Right lobe of liver (tissue), 6 donors: ENCODE measurements at regions not wholly inside any gene's neighbourhood (a gene's known extent, or its start where the extent isn't known, plus 50 kb on each side); places are given as distances from the start of the nearest gene placed in this dataset.
"Not testable (repeated sequence)": the region's sequence is repeated elsewhere in the genome, so short reads cannot be mapped to it uniquely, and the experiment has no call there.

Experiments used
- ATAC-seq, 4 donors: fragments of 200-7000 bp; cut with Tn5 transposase; one replicate each; pipeline ENCODE4 v1.9.1; 2020; ENCODE audit warnings: mild to moderate bottlenecking in 4 of 4, moderate library complexity in 4 of 4
- DNase-seq, 3 donors: peaks; one replicate each; pipeline ENCODE4 v3.0.0-alpha.2; 2020
- H3K27ac ChIP-seq, 3 donors: fragments of 200-600 bp; one replicate each; pipeline ENCODE4 v1.8.0; 2022
- H3K27me3 ChIP-seq, 2 donors: fragments of 200-600 bp; one replicate each; pipeline ENCODE4 v1.8.0; 2022
- H3K36me3 ChIP-seq, 4 donors: fragments of 200-600 bp; sonication (generic) in 1 of 4; one replicate each; pipeline versions ENCODE4 v1.5.1 to v1.8.0; 2017 to 2022; ENCODE audit warnings: control low read depth in 1 of 4
- H3K4me1 ChIP-seq, 4 donors: fragments of 200-600 bp; sonication (generic) in 1 of 4; one replicate each; pipeline versions ENCODE4 v1.5.1 to v1.8.0; 2017 to 2022; ENCODE audit warnings: control low read depth in 1 of 4
- H3K4me3 ChIP-seq, 3 donors: fragments of 200-600 bp; one replicate each; pipeline ENCODE4 v1.8.0; 2022
- H3K9me3 ChIP-seq, 4 donors: fragments of 200-600 bp; sonication (generic) in 1 of 4; one replicate each; pipeline versions ENCODE4 v1.5.1 to v1.8.0; 2017 to 2022; ENCODE audit warnings: control low read depth in 1 of 4
- POLR2A ChIP-seq: fragments of 450-650 bp; IDR thresholded peaks from one replicate; pipeline ENCODE4 v1.6.1; 2017; ENCODE audit warnings: antibody characterized with exemption, mild to moderate bottlenecking
- WGBS: methylation state at CpG from one replicate; pipeline ENCODE4 v1.1.6; 2018; ENCODE audit warnings: low coverage, low lambda C conversion rate; ENCODE audit not compliant: insufficient coverage; ENCODE audit errors: missing lambda C conversion rate; 5-methylcytosine and 5-hydroxymethylcytosine counted together
- intact Hi-C, 2 donors: fragments of 100-400 bp; cut with DNase I; formaldehyde crosslinking; loops; one replicate each; pipeline versions ENCODE4 v1.11.2 to v1.14.1; 2022
- TF ChIP-seq, protein P1 (sequence below), 4 donors: fragments of 200-600 bp in 3 of 4; fragments of 450-650 bp in 1 of 4; IDR thresholded peaks; one replicate each; pipeline versions ENCODE4 v1.5.1 to v1.8.0; 2016 to 2022; ENCODE audit warnings: antibody characterized with exemption in 4 of 4, mild to moderate bottlenecking in 2 of 4
- donor health status: DM: no; HTN: yes; CAD: no.
- donor health status: DM: no; HTN: no; CAD: no.
- donor health status: DM: no; HTN: no; CAD: no.
- donor health status: DM: no; HTN: yes; CAD: no.
- donor health status: DM: no; HTN: yes; CAD: no.

DNA sequence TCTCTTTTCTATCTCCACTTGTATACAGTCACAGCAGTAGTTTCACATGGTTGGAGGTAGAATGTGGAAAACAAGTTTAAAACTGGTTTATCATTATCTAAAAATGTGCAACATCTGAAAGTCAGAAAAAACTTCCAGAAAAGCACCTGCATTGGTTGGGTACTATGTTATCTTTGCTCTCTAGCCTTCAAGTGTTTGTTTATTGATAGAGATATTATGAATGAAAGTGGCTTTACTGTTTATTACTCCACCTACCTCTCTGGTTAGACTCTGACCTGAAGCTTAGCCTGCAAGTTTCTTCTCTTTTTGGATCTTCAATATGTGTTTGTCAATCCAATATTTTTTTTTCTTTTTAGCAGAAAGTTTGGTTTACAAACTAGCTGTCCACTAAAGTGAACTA, 2161.4 kb upstream of the RAG2 start:
- H3K27ac ChIP-seq = no peak overlapping the region
- no peaks in the 10 kb centered on the region for H3K9me3 ChIP-seq
- no peak for DNase-seq
- ATAC-seq = peak in 1 of 4 donors; percentile 65
- no peaks in the 10 kb centered on the region for H3K36me3 ChIP-seq
- no peak for TF ChIP-seq POLR2A
- TF ChIP-seq, protein P1, sequence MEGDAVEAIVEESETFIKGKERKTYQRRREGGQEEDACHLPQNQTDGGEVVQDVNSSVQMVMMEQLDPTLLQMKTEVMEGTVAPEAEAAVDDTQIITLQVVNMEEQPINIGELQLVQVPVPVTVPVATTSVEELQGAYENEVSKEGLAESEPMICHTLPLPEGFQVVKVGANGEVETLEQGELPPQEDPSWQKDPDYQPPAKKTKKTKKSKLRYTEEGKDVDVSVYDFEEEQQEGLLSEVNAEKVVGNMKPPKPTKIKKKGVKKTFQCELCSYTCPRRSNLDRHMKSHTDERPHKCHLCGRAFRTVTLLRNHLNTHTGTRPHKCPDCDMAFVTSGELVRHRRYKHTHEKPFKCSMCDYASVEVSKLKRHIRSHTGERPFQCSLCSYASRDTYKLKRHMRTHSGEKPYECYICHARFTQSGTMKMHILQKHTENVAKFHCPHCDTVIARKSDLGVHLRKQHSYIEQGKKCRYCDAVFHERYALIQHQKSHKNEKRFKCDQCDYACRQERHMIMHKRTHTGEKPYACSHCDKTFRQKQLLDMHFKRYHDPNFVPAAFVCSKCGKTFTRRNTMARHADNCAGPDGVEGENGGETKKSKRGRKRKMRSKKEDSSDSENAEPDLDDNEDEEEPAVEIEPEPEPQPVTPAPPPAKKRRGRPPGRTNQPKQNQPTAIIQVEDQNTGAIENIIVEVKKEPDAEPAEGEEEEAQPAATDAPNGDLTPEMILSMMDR (IDR thresholded peaks at IDR 0.05) = no peak
- no peak overlapping the region for H3K4me3 ChIP-seq
- intact Hi-C loops = no loop called here
- H3K27me3 ChIP-seq = no peaks in the 10 kb centered on the region
- H3K4me1 ChIP-seq = no peaks in the 10 kb centered on the region

DNA sequence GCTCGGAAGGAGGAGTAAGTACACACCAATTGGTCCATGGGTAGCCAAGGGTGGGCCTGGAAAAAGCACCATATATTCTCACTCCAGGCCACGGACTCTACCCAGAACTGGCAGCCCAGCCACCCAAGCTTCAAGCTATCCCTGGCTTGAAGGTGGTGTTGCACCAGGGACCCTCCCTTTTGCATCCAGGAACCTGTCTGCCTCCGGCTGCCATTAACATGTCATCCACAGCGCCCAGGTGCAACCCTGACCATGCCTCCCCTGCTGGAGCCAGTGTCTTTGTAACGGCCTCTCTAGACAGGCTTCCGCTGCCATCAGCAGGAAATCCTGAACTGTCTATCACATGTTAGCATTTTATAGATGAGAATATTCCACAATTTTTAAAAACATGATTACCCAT, 2158.5 kb upstream of the RAG2 start:
- no peak for TF ChIP-seq POLR2A
- TF ChIP-seq, protein P1 (IDR thresholded peaks at IDR 0.05) = no peak

DNA sequence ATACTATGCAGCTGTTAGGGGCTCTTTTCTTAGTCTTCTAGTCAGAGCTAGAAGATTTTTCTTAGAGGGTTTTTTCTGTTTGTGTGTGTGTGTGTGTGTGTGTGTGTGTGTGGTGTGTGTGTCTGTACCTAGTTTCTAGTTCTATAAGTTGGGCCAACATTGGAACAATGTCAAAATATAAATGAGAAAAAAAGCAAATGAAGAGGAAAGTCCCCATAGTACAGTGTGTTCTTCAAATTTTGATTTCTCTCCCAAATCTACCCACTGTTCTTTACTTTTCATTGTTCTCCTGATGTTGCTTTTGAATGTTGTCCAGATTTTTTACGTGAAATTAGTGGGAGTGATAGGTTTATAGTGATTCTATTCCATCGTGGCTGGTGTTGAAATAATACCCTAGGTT, 2153.4 kb upstream of the RAG2 start:
- H3K4me1 ChIP-seq = no peaks in the 10 kb centered on the region
- TF ChIP-seq POLR2A = no peak
- TF ChIP-seq, protein P1 (IDR thresholded peaks at IDR 0.05) = no peak
- WGBS = 38% methylated on average over 2 of the region's 2 CpGs
- H3K4me3 ChIP-seq = no peak overlapping the region
- no peak overlapping the region for H3K27ac ChIP-seq
- no peak for DNase-seq
- H3K9me3 ChIP-seq = no peaks in the 10 kb centered on the region
- ATAC-seq = no peak
- H3K36me3 ChIP-seq = no peaks in the 10 kb centered on the region
- intact Hi-C loops = no loop called here
- no peaks in the 10 kb centered on the region for H3K27me3 ChIP-seq

More for the DNA sequence above, 2158.5 kb upstream of the RAG2 start:
- Histone ChIP-seq H3K27ac (no peak overlapping the region), H3K4me3 (no peak overlapping the region), H3K27me3 (no peaks in the 10 kb centered on the region), H3K9me3 (no peaks in the 10 kb centered on the region), H3K4me1 (no peaks in the 10 kb centered on the region), H3K36me3 (no peaks in the 10 kb centered on the region)
- intact Hi-C loops = no loop called here
- ATAC-seq = no peak
- WGBS = 83% methylated on average over 5 of the region's 6 CpGs
- DNase-seq = no peak

DNA sequence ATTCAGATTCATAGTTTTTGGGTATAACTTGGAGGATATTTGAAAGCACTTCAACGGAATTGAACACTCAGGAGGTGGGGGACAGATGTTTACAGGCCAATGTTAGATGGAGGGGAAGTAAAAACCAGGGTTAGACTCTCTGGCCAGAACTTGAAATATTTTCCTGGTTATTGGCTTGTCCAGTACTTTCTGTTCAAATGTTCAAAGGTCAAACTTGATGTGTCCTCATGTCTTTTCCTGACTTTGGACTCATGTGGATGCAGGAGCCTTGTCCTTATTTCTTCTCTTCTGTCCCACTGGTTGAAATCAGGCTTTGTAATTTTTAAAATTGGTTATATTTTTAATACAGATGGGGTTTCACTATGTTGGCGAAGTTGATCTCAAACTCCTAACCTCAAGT, 2148.5 kb upstream of the RAG2 start:
- H3K4me3 ChIP-seq, H3K4me1 ChIP-seq, H3K27me3 ChIP-seq, H3K27ac ChIP-seq, H3K9me3 ChIP-seq, intact Hi-C loops, H3K36me3 ChIP-seq, DNase-seq: not testable (repeated sequence)
- 83% methylated on average over 1 of the region's 2 CpGs for WGBS
- ATAC-seq = peak; percentile 33 to 74 (median 49)

DNA sequence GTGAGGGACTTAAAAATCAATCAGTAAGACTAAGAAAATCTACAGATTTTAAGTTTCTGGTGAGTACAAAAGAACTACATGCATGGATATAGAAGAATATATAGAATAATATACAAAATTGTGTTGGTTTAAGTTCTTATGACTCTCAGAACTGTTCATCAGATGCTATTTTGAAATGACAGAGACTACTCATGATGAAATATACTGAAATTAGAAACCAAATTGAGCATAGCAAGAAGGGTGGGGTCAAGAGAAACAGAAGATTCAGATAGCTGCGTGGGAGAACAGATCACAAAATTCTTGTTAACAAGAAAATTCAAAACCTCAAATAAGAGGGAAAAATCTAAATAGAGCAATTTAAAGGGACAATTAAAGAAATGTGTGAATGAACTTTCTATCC, 2125.3 kb upstream of the RAG2 start:
- no peaks in the 10 kb centered on the region for H3K27me3 ChIP-seq
- H3K4me3 ChIP-seq = no peak overlapping the region
- 43% methylated on average over 1 of the region's 1 CpG for WGBS
- DNase-seq (no peak), ATAC-seq (no peak)
- no peak overlapping the region for H3K27ac ChIP-seq
- no peaks in the 10 kb centered on the region for H3K4me1 ChIP-seq
- H3K9me3 ChIP-seq = no peaks in the 10 kb centered on the region
- no peaks in the 10 kb centered on the region for H3K36me3 ChIP-seq
- intact Hi-C loops = no loop called here
- TF ChIP-seq, protein P1 (IDR thresholded peaks at IDR 0.05) = no peak
- no peak for TF ChIP-seq POLR2A
